HG02938 (cell line): ENCODE measurements at regions not wholly inside any gene's neighbourhood (a gene's known extent, or its start where the extent isn't known, plus 50 kb on each side); places are given as distances from the start of the nearest gene placed in this dataset.
"Not testable (repeated sequence)": the region's sequence is repeated elsewhere in the genome, so short reads cannot be mapped to it uniquely, and the experiment has no call there.

Source experiments
- ATAC-seq: cut with Tn5 transposase; IDR thresholded peaks from one replicate; pipeline ENCODE4 v1.9.1; 2021; ENCODE audit warnings: mild to moderate bottlenecking, moderate library complexity; ENCODE audit not compliant: unreplicated experiment

- ATAC-seq, result not testable (repeated sequence)
These were observed 600.1 kb downstream of the PRR16 start for GRCh38 chr5:121064241-121064640.

GRCh38 chr5:121086671-121087070 lies 622.6 kb downstream of the PRR16 start:
- ATAC-seq, result no peak

- ATAC-seq, result no peak
These were observed 623.5 kb downstream of the PRR16 start for GRCh38 chr5:121087560-121087959.

- ATAC-seq, result no peak
These were observed 624.2 kb downstream of the PRR16 start for GRCh38 chr5:121088341-121088740.

- ATAC-seq, result no peak
These were observed 626.7 kb downstream of the PRR16 start for GRCh38 chr5:121090822-121091221.

- ATAC-seq, result no peak
These were observed 636.8 kb downstream of the PRR16 start for GRCh38 chr5:121100931-121101330.

GRCh38 chr5:121105921-121106320 lies 641.8 kb downstream of the PRR16 start:
- no peak for ATAC-seq

- not testable (repeated sequence) for ATAC-seq
These were observed 642.9 kb downstream of the PRR16 start for GRCh38 chr5:121106721-121107690.

- ATAC-seq, result no peak
These were observed 644.6 kb downstream of the PRR16 start for GRCh38 chr5:121108725-121109124.

GRCh38 chr5:121109817-121110216 lies 645.7 kb downstream of the PRR16 start:
- no peak for ATAC-seq

- ATAC-seq, result no peak
These were observed 657.7 kb downstream of the PRR16 start for GRCh38 chr5:121121786-121122185.

GRCh38 chr5:121138495-121138907 lies 674.4 kb downstream of the PRR16 start:
- no peak for ATAC-seq

GRCh38 chr5:121138952-121139351 lies 674.9 kb downstream of the PRR16 start:
- ATAC-seq, result no peak

- no peak for ATAC-seq
These were observed 680.7 kb downstream of the PRR16 start for GRCh38 chr5:121144764-121145163.

GRCh38 chr5:121151534-121151933 lies 687.4 kb downstream of the PRR16 start:
- no peak for ATAC-seq

- ATAC-seq, result no peak
These were observed 688.3 kb downstream of the PRR16 start for GRCh38 chr5:121152411-121152810.

GRCh38 chr5:121156565-121156964 lies 692.5 kb downstream of the PRR16 start:
- no peak for ATAC-seq

- no peak for ATAC-seq
These were observed 693.2 kb upstream of the FTMT start for GRCh38 chr5:121158451-121158850.

- no peak for ATAC-seq
These were observed 691.1 kb upstream of the FTMT start for GRCh38 chr5:121160591-121160990.

GRCh38 chr5:121164632-121165031 lies 687.0 kb upstream of the FTMT start:
- ATAC-seq, result no peak

- ATAC-seq, result no peak
These were observed 680.3 kb upstream of the FTMT start for GRCh38 chr5:121171361-121171760.

- ATAC-seq, result no peak
These were observed 679.8 kb upstream of the FTMT start for GRCh38 chr5:121171834-121172233.

GRCh38 chr5:121174351-121174750 lies 677.3 kb upstream of the FTMT start:
- no peak for ATAC-seq
